CD8-positive, alpha-beta memory T cell (primary cell): ENCODE measurements at regions not wholly inside any gene's neighbourhood (a gene's known extent, or its start where the extent isn't known, plus 50 kb on each side); places are given as distances from the start of the nearest gene placed in this dataset.

Experiments used
- CTCF ChIA-PET: fragments of 350-600 bp; sonication (Branson Sonifier 250); formaldehyde crosslinking; loops from one replicate; lab custom pipeline; 2021; ENCODE audit warnings: antibody characterized with exemption; lab: Charles Lee
- POLR2A ChIA-PET: fragments of 350-600 bp; sonication (Branson Sonifier 250); formaldehyde crosslinking; loops from one replicate; lab custom pipeline; 2021; ENCODE audit warnings: antibody characterized with exemption; lab: Charles Lee
- DNase-seq, 5 donors: peaks; one replicate each; pipeline versions ENCODE4 v3.0.0 to v3.0.0-alpha.2; 2020 to 2022; ENCODE audit warnings: mixed read lengths in 1 of 5
- H3K27ac ChIP-seq: one replicate; pipeline ENCODE4 v1.7.0; 2013; ENCODE audit warnings: low read depth, mild to moderate bottlenecking, low read length, moderate library complexity
- H3K27me3 ChIP-seq: 2 replicates; pipeline ENCODE4 v1.7.0; 2013; ENCODE audit warnings: low read length, mild to moderate bottlenecking; ENCODE audit not compliant: insufficient read depth, poor library complexity, severe bottlenecking
- H3K36me3 ChIP-seq: 2 replicates; pipeline ENCODE4 v1.7.0; 2013; ENCODE audit warnings: mild to moderate bottlenecking, low read length, moderate library complexity; ENCODE audit not compliant: insufficient read depth
- H3K4me1 ChIP-seq: 2 replicates; pipeline ENCODE4 v1.7.0; 2013; ENCODE audit warnings: mild to moderate bottlenecking, low read length, moderate library complexity; ENCODE audit not compliant: insufficient read depth
- H3K4me3 ChIP-seq: 2 replicates; pipeline ENCODE4 v1.7.0; 2013; ENCODE audit warnings: mild to moderate bottlenecking, low read length
- H3K9me3 ChIP-seq: 2 replicates; pipeline ENCODE4 v1.7.0; 2013; ENCODE audit warnings: mild to moderate bottlenecking, low read length
- H3K27ac Mint-ChIP-seq, 8 donors: one replicate each; pipeline ENCODE4 v1.8.0; 2020 to 2021; ENCODE audit warnings: mixed read lengths in 8 of 8, mild to moderate bottlenecking in 6 of 8, inconsistent platforms in 3 of 8, moderate library complexity in 3 of 8
- H3K27me3 Mint-ChIP-seq, 2 donors: one replicate each; pipeline ENCODE4 v1.8.0; 2020 to 2021; ENCODE audit warnings: mixed read lengths in 2 of 2, mild to moderate bottlenecking in 1 of 2, moderate library complexity in 1 of 2
- H3K36me3 Mint-ChIP-seq, 3 donors: one replicate each; pipeline ENCODE4 v1.8.0; 2020 to 2021; ENCODE audit warnings: mixed read lengths in 3 of 3, inconsistent platforms in 1 of 3, mild to moderate bottlenecking in 1 of 3
- H3K4me1 Mint-ChIP-seq, 3 donors: one replicate each; pipeline ENCODE4 v1.8.0; 2020 to 2021; ENCODE audit warnings: mixed read lengths in 3 of 3, inconsistent platforms in 1 of 3, mild to moderate bottlenecking in 1 of 3
- H3K4me3 Mint-ChIP-seq, 7 donors: one replicate each; pipeline ENCODE4 v1.8.0; 2020 to 2021; ENCODE audit warnings: mixed read lengths in 7 of 7, mild to moderate bottlenecking in 6 of 7, moderate library complexity in 4 of 7, inconsistent platforms in 2 of 7
- H3K9me3 Mint-ChIP-seq, 5 donors: one replicate each; pipeline ENCODE4 v1.8.0; 2020 to 2022; ENCODE audit warnings: mixed read lengths in 5 of 5, mild to moderate bottlenecking in 3 of 5, moderate library complexity in 2 of 5, inconsistent platforms in 1 of 5

GRCh38 chr15:29401644-29402043 is 132.0 kb upstream of the NSMCE3 start:
- POLR2A ChIA-PET = no interaction called here

GRCh38 chr15:29400701-29401100 is 131.1 kb upstream of the NSMCE3 start:
- no peak overlapping the region for H3K27ac ChIP-seq
- Mint-ChIP-seq H3K4me3 (no peak overlapping the region), H3K36me3 (no peaks in the 10 kb centered on the region), H3K27me3 (peaks cover 0 to 25% of the 10 kb centered on the region in 2 donors), H3K9me3 (peaks cover 0 to 2% (median 0%) of the 10 kb centered on the region in 5 donors), H3K27ac (no peak overlapping the region), H3K4me1 (no peaks in the 10 kb centered on the region)
- H3K36me3 ChIP-seq = no peaks in the 10 kb centered on the region
- ChIA-PET POLR2A (no interaction called here), CTCF (interaction anchor here (1.2 kb wide), 1 partner anchor 261 kb away, joined by 3 read pairs; no protein-coding TSS in a partner anchor)
- no peaks in the 10 kb centered on the region for H3K9me3 ChIP-seq
- H3K4me3 ChIP-seq = no peak overlapping the region
- H3K27me3 ChIP-seq = peaks cover 4% of the 10 kb centered on the region
- no peaks in the 10 kb centered on the region for H3K4me1 ChIP-seq
- DNase-seq = no peak

More at GRCh38 chr15:29401644-29402043, 132.0 kb upstream of the NSMCE3 start:
- Histone ChIP-seq H3K27me3 (peaks cover 4% of the 10 kb centered on the region), H3K27ac (no peak overlapping the region), H3K9me3 (no peaks in the 10 kb centered on the region), H3K36me3 (no peaks in the 10 kb centered on the region), H3K4me1 (no peaks in the 10 kb centered on the region), H3K4me3 (no peak overlapping the region)
- Mint-ChIP-seq H3K9me3 (peaks cover 0 to 2% (median 0%) of the 10 kb centered on the region in 5 donors), H3K27me3 (peaks cover 0 to 18% of the 10 kb centered on the region in 2 donors), H3K36me3 (no peaks in the 10 kb centered on the region), H3K27ac (no peak overlapping the region), H3K4me3 (no peak overlapping the region), H3K4me1 (no peaks in the 10 kb centered on the region)
- CTCF ChIA-PET = interaction anchor here (1.2 kb wide), 1 partner anchor 262 kb away, joined by 3 read pairs; no protein-coding TSS in a partner anchor
- no peak for DNase-seq

- Mint-ChIP-seq H3K27me3 (peaks cover 0 to 25% of the 10 kb centered on the region in 2 donors), H3K9me3 (peaks cover 0 to 2% (median 0%) of the 10 kb centered on the region in 5 donors), H3K4me1 (no peaks in the 10 kb centered on the region), H3K4me3 (no peak overlapping the region), H3K27ac (no peak overlapping the region), H3K36me3 (no peaks in the 10 kb centered on the region)
- DNase-seq = no peak
- no peaks in the 10 kb centered on the region for H3K36me3 ChIP-seq
- ChIA-PET POLR2A (no interaction called here), CTCF (no interaction called here)
- no peak overlapping the region for H3K27ac ChIP-seq
- H3K4me3 ChIP-seq = no peak overlapping the region
- H3K27me3 ChIP-seq = peaks cover 4% of the 10 kb centered on the region
- no peaks in the 10 kb centered on the region for H3K9me3 ChIP-seq
- no peaks in the 10 kb centered on the region for H3K4me1 ChIP-seq
Observed at GRCh38 chr15:29398907-29399306, 129.3 kb upstream of the NSMCE3 start.

GRCh38 chr15:29396176-29396811 is 126.7 kb upstream of the NSMCE3 start:
- H3K36me3 ChIP-seq = no peaks in the 10 kb centered on the region
- no peaks in the 10 kb centered on the region for H3K4me1 Mint-ChIP-seq
- no peaks in the 10 kb centered on the region for H3K9me3 ChIP-seq
- H3K4me1 ChIP-seq = no peaks in the 10 kb centered on the region
- H3K4me3 Mint-ChIP-seq = no peak overlapping the region
- no peak overlapping the region for H3K27ac ChIP-seq
- DNase-seq = no peak
- CTCF ChIA-PET = no interaction called here
- POLR2A ChIA-PET = no interaction called here
- H3K27me3 ChIP-seq = peaks cover 4% of the 10 kb centered on the region
- H3K9me3 Mint-ChIP-seq = peaks cover 0 to 2% (median 0%) of the 10 kb centered on the region in 5 donors
- peaks cover 0 to 20% of the 10 kb centered on the region in 2 donors for H3K27me3 Mint-ChIP-seq
- no peaks in the 10 kb centered on the region for H3K36me3 Mint-ChIP-seq
- no peak overlapping the region for H3K27ac Mint-ChIP-seq
- H3K4me3 ChIP-seq = no peak overlapping the region

GRCh38 chr15:29393443-29393842 is 123.8 kb upstream of the NSMCE3 start:
- no peak overlapping the region for H3K4me3 ChIP-seq
- H3K9me3 ChIP-seq = no peaks in the 10 kb centered on the region
- H3K27me3 ChIP-seq = peaks cover 4% of the 10 kb centered on the region
- Mint-ChIP-seq H3K4me3 (no peak overlapping the region), H3K36me3 (no peaks in the 10 kb centered on the region), H3K4me1 (no peaks in the 10 kb centered on the region), H3K9me3 (peaks cover 0 to 3% (median 0%) of the 10 kb centered on the region in 5 donors), H3K27ac (no peak overlapping the region), H3K27me3 (peaks cover 0 to 13% of the 10 kb centered on the region in 2 donors)
- no peak overlapping the region for H3K27ac ChIP-seq
- no peaks in the 10 kb centered on the region for H3K36me3 ChIP-seq
- DNase-seq = no peak
- H3K4me1 ChIP-seq = no peaks in the 10 kb centered on the region
- ChIA-PET POLR2A (no interaction called here), CTCF (no interaction called here)

GRCh38 chr15:29392358-29392757 is 122.7 kb upstream of the NSMCE3 start:
- no peak overlapping the region for H3K4me3 Mint-ChIP-seq
- Histone ChIP-seq H3K4me3 (no peak overlapping the region), H3K9me3 (no peaks in the 10 kb centered on the region), H3K27me3 (no peaks in the 10 kb centered on the region), H3K27ac (no peak overlapping the region), H3K36me3 (no peaks in the 10 kb centered on the region), H3K4me1 (no peaks in the 10 kb centered on the region)
- H3K27me3 Mint-ChIP-seq = peaks cover 0 to 6% of the 10 kb centered on the region in 2 donors
- H3K9me3 Mint-ChIP-seq = peaks cover 0 to 3% (median 0%) of the 10 kb centered on the region in 5 donors
- no peaks in the 10 kb centered on the region for H3K36me3 Mint-ChIP-seq
- H3K27ac Mint-ChIP-seq = no peak overlapping the region
- H3K4me1 Mint-ChIP-seq = no peaks in the 10 kb centered on the region
- POLR2A ChIA-PET = no interaction called here
- CTCF ChIA-PET = no interaction called here
- no peak for DNase-seq

GRCh38 chr15:29390051-29390450 is 120.4 kb upstream of the NSMCE3 start:
- Histone ChIP-seq H3K27ac (no peak overlapping the region), H3K9me3 (no peaks in the 10 kb centered on the region), H3K4me3 (no peak overlapping the region), H3K36me3 (no peaks in the 10 kb centered on the region), H3K27me3 (no peaks in the 10 kb centered on the region), H3K4me1 (no peaks in the 10 kb centered on the region)
- H3K27me3 Mint-ChIP-seq = peaks cover 0 to 3% of the 10 kb centered on the region in 2 donors
- H3K36me3 Mint-ChIP-seq = no peaks in the 10 kb centered on the region
- H3K9me3 Mint-ChIP-seq = peaks cover 0 to 6% (median 2%) of the 10 kb centered on the region in 5 donors
- CTCF ChIA-PET = no interaction called here
- POLR2A ChIA-PET = no interaction called here
- no peak for DNase-seq
- H3K4me3 Mint-ChIP-seq = no peak overlapping the region
- no peaks in the 10 kb centered on the region for H3K4me1 Mint-ChIP-seq
- H3K27ac Mint-ChIP-seq = no peak overlapping the region

GRCh38 chr15:29386523-29386922 is 116.9 kb upstream of the NSMCE3 start:
- no peaks in the 10 kb centered on the region for H3K36me3 ChIP-seq
- ChIA-PET POLR2A (no interaction called here), CTCF (no interaction called here)
- no peaks in the 10 kb centered on the region for H3K9me3 ChIP-seq
- Mint-ChIP-seq H3K36me3 (no peaks in the 10 kb centered on the region), H3K4me1 (no peaks in the 10 kb centered on the region), H3K9me3 (peaks cover 0 to 8% (median 5%) of the 10 kb centered on the region in 5 donors), H3K4me3 (no peak overlapping the region), H3K27ac (no peak overlapping the region), H3K27me3 (peaks cover 8 to 21% of the 10 kb centered on the region in 2 donors)
- no peaks in the 10 kb centered on the region for H3K4me1 ChIP-seq
- H3K27me3 ChIP-seq = no peaks in the 10 kb centered on the region
- H3K27ac ChIP-seq = no peak overlapping the region
- no peak overlapping the region for H3K4me3 ChIP-seq
- no peak for DNase-seq
